HEK293 (cell line): ENCODE measurements at regions not wholly inside any gene's neighbourhood (a gene's known extent, or its start where the extent isn't known, plus 50 kb on each side); places are given as distances from the start of the nearest gene placed in this dataset.
"Not testable (repeated sequence)": the region's sequence is repeated elsewhere in the genome, so short reads cannot be mapped to it uniquely, and the experiment has no call there.

Experiments used
- CTCF ChIA-PET: fragments of 350-600 bp; formaldehyde crosslinking; extraction: SDS; loops from one replicate; lab custom pipeline; 2021; ENCODE audit warnings: antibody characterized with exemption; lab: Yijun Ruan, JAX
- POLR2A ChIA-PET: fragments of 300-600 bp; formaldehyde crosslinking; extraction: SDS; loops from one replicate; lab custom pipeline; 2020; ENCODE audit warnings: antibody characterized with exemption, inconsistent platforms; lab: Yijun Ruan, JAX
- H3K27ac ChIP-seq: fragments of 200-500 bp; sonication (Bioruptor generic); 2 replicates; pipeline ENCODE4 v1.5.1; 2014; ENCODE audit warnings: low read depth, low read length, control low read depth, inconsistent platforms; ENCODE audit errors: extremely low read depth
- H3K36me3 ChIP-seq, 2 experiments: fragments of 200-500 bp in 1 of 2; sonication (Bioruptor generic) in 1 of 2; 1 replicate in 1 of 2; 2 replicates in 1 of 2; pipeline ENCODE4 v1.5.1; 2014 to 2017; ENCODE audit warnings: inconsistent platforms in 2 of 2, low read length in 2 of 2; ENCODE audit not compliant: control insufficient read depth in 2 of 2, insufficient read depth in 1 of 2
- H3K4me1 ChIP-seq: fragments of 200-500 bp; sonication (Bioruptor generic); 2 replicates; pipeline ENCODE4 v1.5.1; 2014; ENCODE audit warnings: mild to moderate bottlenecking, low read length, inconsistent platforms; ENCODE audit not compliant: control insufficient read depth, insufficient read depth
- H3K4me3 ChIP-seq: 2 replicates; pipeline ENCODE4 v1.5.1; 2011; ENCODE audit warnings: low read depth, mild to moderate bottlenecking, control low read depth, low read length, moderate library complexity
- H3K9me3 ChIP-seq: fragments of 200-500 bp; sonication (Bioruptor generic); 2 replicates; pipeline ENCODE4 v1.5.1; 2014; ENCODE audit warnings: low read depth, low read length, inconsistent platforms; ENCODE audit not compliant: control insufficient read depth, insufficient read depth
- IKZF3 ChIP-seq: fragments of 450-650 bp; IDR thresholded peaks from 2 replicates; pipeline ENCODE4 v1.5.0; 2018; ENCODE audit warnings: missing biosample characterization, mild to moderate bottlenecking, missing genetic modification characterization, moderate library complexity
- OVOL3 ChIP-seq: fragments of 450-650 bp; formaldehyde crosslinking; IDR thresholded peaks from 2 replicates; pipeline ENCODE4 v1.5.1; 2016; ENCODE audit warnings: missing biosample characterization, missing genetic modification characterization
- SP3 ChIP-seq: fragments of 450-650 bp; formaldehyde crosslinking; IDR thresholded peaks from 2 replicates; pipeline ENCODE4 v1.5.1; 2016; ENCODE audit warnings: missing biosample characterization, missing genetic modification characterization
- WT1 ChIP-seq: fragments of 450-650 bp; formaldehyde crosslinking; IDR thresholded peaks from 2 replicates; pipeline ENCODE4 v1.5.1; 2016; ENCODE audit warnings: missing biosample characterization, missing genetic modification characterization
- ZBTB7A ChIP-seq: fragments of 450-650 bp; formaldehyde crosslinking; IDR thresholded peaks from 2 replicates; pipeline ENCODE4 v1.5.1; 2016; ENCODE audit warnings: low read depth, missing biosample characterization, missing genetic modification characterization
- ZEB2 ChIP-seq: fragments of 450-650 bp; formaldehyde crosslinking; IDR thresholded peaks from 2 replicates; pipeline ENCODE4 v1.5.1; 2016; ENCODE audit warnings: missing biosample characterization, missing genetic modification characterization
- ZFP69B ChIP-seq: fragments of 450-650 bp; formaldehyde crosslinking; IDR thresholded peaks from 2 replicates; pipeline ENCODE4 v1.5.1; 2016; ENCODE audit warnings: missing biosample characterization, missing genetic modification characterization
- ZNF10 ChIP-seq: fragments of 450-650 bp; formaldehyde crosslinking; IDR thresholded peaks from 2 replicates; pipeline ENCODE4 v1.5.1; 2017; ENCODE audit warnings: missing biosample characterization, missing genetic modification characterization
- ZNF132 ChIP-seq: fragments of 450-650 bp; formaldehyde crosslinking; IDR thresholded peaks from 2 replicates; pipeline ENCODE4 v1.5.1; 2017; ENCODE audit warnings: missing biosample characterization, missing genetic modification characterization, borderline replicate concordance
- ZNF292 ChIP-seq: fragments of 450-650 bp; formaldehyde crosslinking; IDR thresholded peaks from 2 replicates; pipeline ENCODE4 v1.5.1; 2016; ENCODE audit warnings: low read depth, missing biosample characterization, missing genetic modification characterization, borderline replicate concordance
- ZNF426 ChIP-seq: fragments of 450-650 bp; formaldehyde crosslinking; IDR thresholded peaks from 2 replicates; pipeline ENCODE4 v1.5.1; 2017; ENCODE audit warnings: missing biosample characterization, missing genetic modification characterization, mild to moderate bottlenecking, inconsistent platforms, moderate library complexity
- ZNF48 ChIP-seq: fragments of 450-650 bp; formaldehyde crosslinking; IDR thresholded peaks from 2 replicates; pipeline ENCODE4 v1.5.1; 2016; ENCODE audit warnings: missing biosample characterization, missing genetic modification characterization
- ZNF548 ChIP-seq: fragments of 450-650 bp; formaldehyde crosslinking; IDR thresholded peaks from 2 replicates; pipeline ENCODE4 v1.5.1; 2016; ENCODE audit warnings: missing biosample characterization, missing genetic modification characterization
- ZNF555 ChIP-seq: fragments of 450-650 bp; formaldehyde crosslinking; conservative IDR thresholded peaks from 2 replicates; pipeline ENCODE4 v1.5.1; 2017; ENCODE audit warnings: missing biosample characterization, mild to moderate bottlenecking, missing genetic modification characterization, inconsistent platforms
- ZNF560 ChIP-seq: fragments of 450-650 bp; formaldehyde crosslinking; IDR thresholded peaks from 2 replicates; pipeline ENCODE4 v1.5.1; 2017; ENCODE audit warnings: missing biosample characterization, missing genetic modification characterization, borderline replicate concordance
- ZNF600 ChIP-seq: fragments of 450-650 bp; formaldehyde crosslinking; IDR thresholded peaks from 2 replicates; pipeline ENCODE4 v1.5.1; 2016; ENCODE audit warnings: missing biosample characterization, missing genetic modification characterization
- ZNF670 ChIP-seq: fragments of 450-650 bp; formaldehyde crosslinking; IDR thresholded peaks from 2 replicates; pipeline ENCODE4 v1.5.1; 2016; ENCODE audit warnings: missing biosample characterization, missing genetic modification characterization, low read depth
- ZNF677 ChIP-seq: fragments of 450-650 bp; IDR thresholded peaks from 2 replicates; pipeline ENCODE4 v1.5.0; 2018; ENCODE audit warnings: missing biosample characterization, mild to moderate bottlenecking, missing genetic modification characterization, moderate library complexity
- ZNF76 ChIP-seq: fragments of 450-650 bp; formaldehyde crosslinking; IDR thresholded peaks from 2 replicates; pipeline ENCODE4; 2016; ENCODE audit warnings: low read depth, missing biosample characterization, missing genetic modification characterization, borderline replicate concordance
- ZSCAN16 ChIP-seq: fragments of 450-650 bp; formaldehyde crosslinking; IDR thresholded peaks from 2 replicates; pipeline ENCODE4 v1.5.1; 2016; ENCODE audit warnings: missing biosample characterization, missing genetic modification characterization
- ZSCAN23 ChIP-seq: fragments of 450-650 bp; formaldehyde crosslinking; IDR thresholded peaks from 2 replicates; pipeline ENCODE4 v1.5.1; 2016; ENCODE audit warnings: missing biosample characterization, missing genetic modification characterization
- TF ChIP-seq, protein P1 (sequence below): fragments of 450-650 bp; formaldehyde crosslinking; IDR thresholded peaks from 2 replicates; pipeline ENCODE4 v1.5.1; 2016; ENCODE audit warnings: missing biosample characterization, missing genetic modification characterization, borderline replicate concordance

DNA sequence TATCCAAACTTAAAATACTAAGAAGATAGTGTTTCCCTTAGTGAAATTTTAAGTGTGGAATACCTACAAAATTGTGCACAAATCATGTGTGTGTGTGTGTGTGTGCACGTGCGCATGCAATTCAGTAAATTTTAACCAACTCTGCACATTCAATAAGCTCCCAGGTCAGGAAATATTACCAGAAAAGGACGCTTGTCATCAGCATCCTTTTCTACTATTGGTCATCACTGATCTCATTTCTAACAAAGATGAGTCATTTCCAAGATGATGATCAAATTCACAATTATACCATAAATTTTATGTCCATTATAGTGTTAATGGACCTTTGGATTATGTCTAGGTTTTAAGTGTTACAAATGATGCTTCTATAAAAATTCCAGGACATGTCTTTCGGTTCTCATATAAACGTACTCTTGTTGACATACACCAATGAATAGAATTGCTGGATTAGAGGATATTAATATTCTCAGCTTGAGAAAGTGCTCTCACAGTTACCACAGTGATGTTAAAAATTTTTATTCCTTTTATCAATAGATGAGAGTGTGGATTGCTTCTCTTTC lies 560.9 kb upstream of the AGA start:
- Histone ChIP-seq H3K36me3 (no peaks in the 10 kb centered on the region), H3K9me3 (no peaks in the 10 kb centered on the region), H3K4me1 (no peaks in the 10 kb centered on the region), H3K27ac (no peak overlapping the region), H3K4me3 (no peak overlapping the region)
- POLR2A ChIA-PET = no interaction called here
- TF ChIP-seq ZNF548 (tag by site-specific recombination) (no peak), ZNF677 (tag by site-specific recombination) (no peak), SP3 (tag by site-specific recombination) (no peak), ZNF600 (tag by site-specific recombination) (no peak), ZNF426 (tag by site-specific recombination) (no peak), WT1 (no peak), ZNF670 (tag by site-specific recombination) (no peak), ZFP69B (tag by site-specific recombination) (no peak), ZNF76 (tag by site-specific recombination) (no peak), OVOL3 (tag by site-specific recombination) (no peak)
- CTCF ChIA-PET = no interaction called here

DNA sequence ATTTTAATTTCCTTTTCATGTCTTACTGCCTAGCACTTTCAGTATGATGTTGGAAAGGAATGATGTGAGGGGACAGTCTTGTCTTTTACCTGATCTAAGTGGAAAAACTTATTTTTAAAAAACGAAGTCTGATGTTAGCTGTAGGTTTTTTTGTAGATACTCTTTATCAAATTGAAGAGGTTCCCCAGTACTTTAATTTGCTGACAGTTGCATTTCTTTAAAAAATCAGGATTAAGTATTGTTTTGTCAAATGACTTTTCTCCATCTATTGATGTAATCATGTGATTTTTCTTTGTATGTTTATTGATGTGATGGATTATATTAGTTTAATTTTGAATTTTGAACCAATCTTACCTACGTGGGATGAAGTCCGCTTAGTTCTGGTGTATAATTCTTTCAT lies 568.4 kb upstream of the AGA start:
- ChIA-PET CTCF (no interaction called here), POLR2A (no interaction called here)
- TF ChIP-seq ZNF555 (tag by site-specific recombination) (no peak), ZNF560 (tag by site-specific recombination) (no peak), ZNF132 (tag by site-specific recombination) (no peak)
- Histone ChIP-seq H3K9me3 (no peaks in the 10 kb centered on the region), H3K27ac (no peak overlapping the region), H3K36me3 (no peaks in the 10 kb centered on the region), H3K4me3 (no peak overlapping the region), H3K4me1 (no peaks in the 10 kb centered on the region)

DNA sequence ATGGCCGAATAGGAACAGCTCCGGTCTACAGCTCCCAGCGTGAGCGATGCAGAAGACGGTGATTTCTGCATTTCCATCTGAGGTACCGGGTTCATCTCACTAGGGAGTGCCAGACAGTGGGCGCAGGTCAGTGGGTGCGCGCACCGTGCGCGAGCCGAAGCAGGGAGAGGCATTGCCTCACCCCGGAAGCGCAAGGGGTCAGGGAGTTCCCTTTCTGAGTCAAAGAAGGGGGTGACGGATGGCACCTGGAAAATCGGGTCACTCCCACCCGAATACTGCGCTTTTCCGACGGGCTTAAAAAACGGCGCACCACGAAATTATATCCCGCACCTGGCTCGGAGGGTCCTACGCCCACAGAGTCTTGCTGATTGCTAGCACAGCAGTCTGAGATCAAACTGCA lies 572.8 kb upstream of the AGA start:
- CTCF ChIA-PET = not testable (repeated sequence)

DNA sequence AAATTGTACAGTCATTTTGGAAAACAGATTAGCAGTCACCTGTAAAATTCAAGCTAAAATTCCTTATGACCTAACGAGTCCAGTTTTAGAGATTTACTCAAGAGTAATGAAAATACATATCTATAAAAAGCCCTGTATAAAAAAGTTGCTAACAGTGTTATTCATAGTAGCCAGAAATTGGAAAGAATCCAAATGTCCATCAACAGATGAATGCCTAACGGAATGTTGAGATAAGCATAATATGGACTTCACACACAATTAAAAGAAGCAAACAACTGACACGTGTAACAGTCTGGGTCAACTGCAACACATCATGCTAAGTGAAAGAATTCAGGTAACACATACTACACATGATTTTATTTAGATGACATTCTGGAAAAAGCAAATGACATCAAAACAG lies 584.8 kb upstream of the AGA start:
- no peak overlapping the region for H3K4me3 ChIP-seq
- no peak overlapping the region for H3K27ac ChIP-seq
- no peaks in the 10 kb centered on the region for H3K4me1 ChIP-seq
- ChIA-PET CTCF (no interaction called here), POLR2A (no interaction called here)
- H3K36me3 ChIP-seq = no peaks in the 10 kb centered on the region
- H3K9me3 ChIP-seq = no peaks in the 10 kb centered on the region
- no peak for TF ChIP-seq IKZF3 (tag by site-specific recombination)
- TF ChIP-seq, protein P1, sequence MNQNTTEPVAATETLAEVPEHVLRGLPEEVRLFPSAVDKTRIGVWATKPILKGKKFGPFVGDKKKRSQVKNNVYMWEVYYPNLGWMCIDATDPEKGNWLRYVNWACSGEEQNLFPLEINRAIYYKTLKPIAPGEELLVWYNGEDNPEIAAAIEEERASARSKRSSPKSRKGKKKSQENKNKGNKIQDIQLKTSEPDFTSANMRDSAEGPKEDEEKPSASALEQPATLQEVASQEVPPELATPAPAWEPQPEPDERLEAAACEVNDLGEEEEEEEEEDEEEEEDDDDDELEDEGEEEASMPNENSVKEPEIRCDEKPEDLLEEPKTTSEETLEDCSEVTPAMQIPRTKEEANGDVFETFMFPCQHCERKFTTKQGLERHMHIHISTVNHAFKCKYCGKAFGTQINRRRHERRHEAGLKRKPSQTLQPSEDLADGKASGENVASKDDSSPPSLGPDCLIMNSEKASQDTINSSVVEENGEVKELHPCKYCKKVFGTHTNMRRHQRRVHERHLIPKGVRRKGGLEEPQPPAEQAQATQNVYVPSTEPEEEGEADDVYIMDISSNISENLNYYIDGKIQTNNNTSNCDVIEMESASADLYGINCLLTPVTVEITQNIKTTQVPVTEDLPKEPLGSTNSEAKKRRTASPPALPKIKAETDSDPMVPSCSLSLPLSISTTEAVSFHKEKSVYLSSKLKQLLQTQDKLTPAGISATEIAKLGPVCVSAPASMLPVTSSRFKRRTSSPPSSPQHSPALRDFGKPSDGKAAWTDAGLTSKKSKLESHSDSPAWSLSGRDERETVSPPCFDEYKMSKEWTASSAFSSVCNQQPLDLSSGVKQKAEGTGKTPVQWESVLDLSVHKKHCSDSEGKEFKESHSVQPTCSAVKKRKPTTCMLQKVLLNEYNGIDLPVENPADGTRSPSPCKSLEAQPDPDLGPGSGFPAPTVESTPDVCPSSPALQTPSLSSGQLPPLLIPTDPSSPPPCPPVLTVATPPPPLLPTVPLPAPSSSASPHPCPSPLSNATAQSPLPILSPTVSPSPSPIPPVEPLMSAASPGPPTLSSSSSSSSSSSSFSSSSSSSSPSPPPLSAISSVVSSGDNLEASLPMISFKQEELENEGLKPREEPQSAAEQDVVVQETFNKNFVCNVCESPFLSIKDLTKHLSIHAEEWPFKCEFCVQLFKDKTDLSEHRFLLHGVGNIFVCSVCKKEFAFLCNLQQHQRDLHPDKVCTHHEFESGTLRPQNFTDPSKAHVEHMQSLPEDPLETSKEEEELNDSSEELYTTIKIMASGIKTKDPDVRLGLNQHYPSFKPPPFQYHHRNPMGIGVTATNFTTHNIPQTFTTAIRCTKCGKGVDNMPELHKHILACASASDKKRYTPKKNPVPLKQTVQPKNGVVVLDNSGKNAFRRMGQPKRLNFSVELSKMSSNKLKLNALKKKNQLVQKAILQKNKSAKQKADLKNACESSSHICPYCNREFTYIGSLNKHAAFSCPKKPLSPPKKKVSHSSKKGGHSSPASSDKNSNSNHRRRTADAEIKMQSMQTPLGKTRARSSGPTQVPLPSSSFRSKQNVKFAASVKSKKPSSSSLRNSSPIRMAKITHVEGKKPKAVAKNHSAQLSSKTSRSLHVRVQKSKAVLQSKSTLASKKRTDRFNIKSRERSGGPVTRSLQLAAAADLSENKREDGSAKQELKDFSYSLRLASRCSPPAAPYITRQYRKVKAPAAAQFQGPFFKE (tag by site-specific recombination) = no peak
- TF ChIP-seq ZNF48 = no peak
- TF ChIP-seq ZNF10 (tag by site-specific recombination) = no peak
- TF ChIP-seq ZBTB7A (tag by site-specific recombination) = no peak
- TF ChIP-seq ZEB2 (tag by site-specific recombination) = no peak
- TF ChIP-seq ZSCAN16 (tag by site-specific recombination) = no peak
- TF ChIP-seq OVOL3 (tag by site-specific recombination) = no peak
- no peak for TF ChIP-seq ZNF292 (tag by site-specific recombination)
- no peak for TF ChIP-seq ZSCAN23 (tag by site-specific recombination)

More for the DNA sequence above, 572.8 kb upstream of the AGA start:
- H3K27ac ChIP-seq, H3K9me3 ChIP-seq, H3K4me1 ChIP-seq, H3K4me3 ChIP-seq, POLR2A ChIA-PET, H3K36me3 ChIP-seq: not testable (repeated sequence)
